ENCODE measurements at regions not wholly inside any gene's neighbourhood (a gene's known extent, or its start where the extent isn't known, plus 50 kb on each side); places are given as distances from the start of the nearest gene placed in this dataset.

- H3K79me2 ChIP-seq (replicated peaks; ENCODE audit: insufficient read depth): no peaks in the 10 kb centered on the region
- no peaks in the 10 kb centered on the region for H3K9me3 Mint-ChIP-seq
- no peaks in the 10 kb centered on the region for H3K36me3 ChIP-seq (ENCODE audit: insufficient read depth)
- ATAC-seq (no peak), DNase-seq (ENCODE audit: low spot score) (no peak)
- H3K36me3 Mint-ChIP-seq (ENCODE audit: low read depth): no peaks in the 10 kb centered on the region
- H3K4me1 ChIP-seq (ENCODE audit: insufficient read depth): no peaks in the 10 kb centered on the region
- H3K4me3 Mint-ChIP-seq: no peak overlapping the region
- H3K27ac ChIP-seq (ENCODE audit: low read depth): no peak overlapping the region
- H3K27me3 Mint-ChIP-seq (ENCODE audit: insufficient read depth, low read depth, poor library complexity): no peaks in the 10 kb centered on the region
- no peaks in the 10 kb centered on the region for H3K27me3 ChIP-seq (ENCODE audit: insufficient read depth)
- H3K4me1 Mint-ChIP-seq: no peaks in the 10 kb centered on the region
- H4K20me1 ChIP-seq (replicated peaks; ENCODE audit: insufficient read depth): no peaks in the 10 kb centered on the region
- no peak overlapping the region for H3K27ac Mint-ChIP-seq
- no peak for TF ChIP-seq REST (IDR thresholded peaks at IDR 0.05; ENCODE audit: unreplicated experiment)
- TF ChIP-seq CTCF (conservative IDR thresholded peaks at IDR 0.05; ENCODE audit: low read depth in 2 of 2): no peak
- no peak for TF ChIP-seq EZH2 (IDR thresholded peaks at IDR 0.05; ENCODE audit: low read depth, unreplicated experiment)
- no peak for TF ChIP-seq ETS1 (IDR thresholded peaks at IDR 0.05)
- no peak for TF ChIP-seq ZNF331 (CRISPR knock-in tag; IDR thresholded peaks at IDR 0.05; ENCODE audit: low read depth)
- no peak for TF ChIP-seq CREB1 (CRISPR knock-in tag; IDR thresholded peaks at IDR 0.05; ENCODE audit: low read depth)
- no peak for TF ChIP-seq JUNB (IDR thresholded peaks at IDR 0.05; ENCODE audit: unreplicated experiment)
- no peak for TF ChIP-seq ZNF114 (CRISPR knock-in tag; IDR thresholded peaks at IDR 0.05)
- no peak for TF ChIP-seq STAT1 (IDR thresholded peaks at IDR 0.05; ENCODE audit: unreplicated experiment)
- TF ChIP-seq ZNF462 (CRISPR knock-in tag; IDR thresholded peaks at IDR 0.05): no peak
- TF ChIP-seq POLR2AphosphoS5 (IDR thresholded peaks at IDR 0.05; ENCODE audit: low read depth): no peak
- H3K4me2 ChIP-seq: no peak overlapping the region
- H2AFZ ChIP-seq: no peak overlapping the region
- peaks cover 3% of the 10 kb centered on the region; the same call in 1 of the 2 replicates for H3K9me2 ChIP-seq (ENCODE audit: insufficient read depth)
- no peaks in the 10 kb centered on the region for H3F3A ChIP-seq (replicated peaks; ENCODE audit: low read depth)
- no peak overlapping the region for H3K4me3 ChIP-seq
Measured at GRCh38 chr15:87340370-87340769, 916.2 kb downstream of the NTRK3 start.
